NB4 (cell line): ENCODE measurements at regions not wholly inside any gene's neighbourhood (a gene's known extent, or its start where the extent isn't known, plus 50 kb on each side); places are given as distances from the start of the nearest gene placed in this dataset.

Experiments
- MYC ChIP-seq: IDR thresholded peaks from 2 replicates; pipeline ENCODE4 v1.6.1; 2011; ENCODE audit warnings: low read depth, low read length
- POLR2A ChIP-seq: IDR thresholded peaks from 2 replicates; pipeline ENCODE4 v1.6.1; 2011; ENCODE audit warnings: mild to moderate bottlenecking; ENCODE audit not compliant: insufficient read length; ENCODE audit errors: extremely low read depth
- TF ChIP-seq, protein P1 (sequence below): IDR thresholded peaks from one replicate; pipeline ENCODE4 v1.5.1; 2012; ENCODE audit warnings: low read depth, low read length
- TF ChIP-seq, protein P2 (sequence below): IDR thresholded peaks from 2 replicates; pipeline ENCODE4 v1.6.1; 2011; ENCODE audit warnings: low read depth, low read length

DNA sequence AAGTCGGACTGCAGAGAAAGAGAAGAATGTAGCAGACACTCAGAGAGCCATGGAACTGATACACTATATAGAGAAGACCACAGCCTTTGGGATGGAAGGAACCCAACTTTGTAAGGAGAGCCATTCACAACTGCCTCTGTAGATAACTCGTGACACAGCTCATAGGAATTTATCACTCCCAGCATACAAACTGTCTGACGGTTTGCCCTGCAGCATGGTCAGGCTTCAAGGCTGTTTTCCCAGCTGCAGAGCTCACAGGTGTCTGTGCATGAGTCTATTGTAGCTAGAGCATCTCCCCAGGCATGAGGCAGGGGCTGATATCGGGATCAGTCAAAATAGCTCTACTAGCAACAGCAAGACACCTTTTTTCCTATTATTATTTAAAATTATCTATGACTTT, 130.5 kb upstream of the DTNBP1 start:
- TF ChIP-seq, protein P1, sequence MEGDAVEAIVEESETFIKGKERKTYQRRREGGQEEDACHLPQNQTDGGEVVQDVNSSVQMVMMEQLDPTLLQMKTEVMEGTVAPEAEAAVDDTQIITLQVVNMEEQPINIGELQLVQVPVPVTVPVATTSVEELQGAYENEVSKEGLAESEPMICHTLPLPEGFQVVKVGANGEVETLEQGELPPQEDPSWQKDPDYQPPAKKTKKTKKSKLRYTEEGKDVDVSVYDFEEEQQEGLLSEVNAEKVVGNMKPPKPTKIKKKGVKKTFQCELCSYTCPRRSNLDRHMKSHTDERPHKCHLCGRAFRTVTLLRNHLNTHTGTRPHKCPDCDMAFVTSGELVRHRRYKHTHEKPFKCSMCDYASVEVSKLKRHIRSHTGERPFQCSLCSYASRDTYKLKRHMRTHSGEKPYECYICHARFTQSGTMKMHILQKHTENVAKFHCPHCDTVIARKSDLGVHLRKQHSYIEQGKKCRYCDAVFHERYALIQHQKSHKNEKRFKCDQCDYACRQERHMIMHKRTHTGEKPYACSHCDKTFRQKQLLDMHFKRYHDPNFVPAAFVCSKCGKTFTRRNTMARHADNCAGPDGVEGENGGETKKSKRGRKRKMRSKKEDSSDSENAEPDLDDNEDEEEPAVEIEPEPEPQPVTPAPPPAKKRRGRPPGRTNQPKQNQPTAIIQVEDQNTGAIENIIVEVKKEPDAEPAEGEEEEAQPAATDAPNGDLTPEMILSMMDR, result no peak
- TF ChIP-seq, protein P2, sequence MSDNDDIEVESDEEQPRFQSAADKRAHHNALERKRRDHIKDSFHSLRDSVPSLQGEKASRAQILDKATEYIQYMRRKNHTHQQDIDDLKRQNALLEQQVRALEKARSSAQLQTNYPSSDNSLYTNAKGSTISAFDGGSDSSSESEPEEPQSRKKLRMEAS, result no peak
- TF ChIP-seq POLR2A (no peak), MYC (no peak)
